Activated CD4-positive, alpha-beta T cell treated with anti-CD3 and anti-CD28 coated beads, Interleukin-10, Interleukin-2, amounts not matched to agents 100 ng/mL and 50 ng/mL, durations not matched to agents 16 hours and 8 hours (primary cell): ENCODE measurements at regions not wholly inside any gene's neighbourhood (a gene's known extent, or its start where the extent isn't known, plus 50 kb on each side); places are given as distances from the start of the nearest gene placed in this dataset.

ENCODE experiments used
- DNase-seq: peaks from one replicate; pipeline ENCODE4 v3.0.0-alpha.2; 2020

DNA sequence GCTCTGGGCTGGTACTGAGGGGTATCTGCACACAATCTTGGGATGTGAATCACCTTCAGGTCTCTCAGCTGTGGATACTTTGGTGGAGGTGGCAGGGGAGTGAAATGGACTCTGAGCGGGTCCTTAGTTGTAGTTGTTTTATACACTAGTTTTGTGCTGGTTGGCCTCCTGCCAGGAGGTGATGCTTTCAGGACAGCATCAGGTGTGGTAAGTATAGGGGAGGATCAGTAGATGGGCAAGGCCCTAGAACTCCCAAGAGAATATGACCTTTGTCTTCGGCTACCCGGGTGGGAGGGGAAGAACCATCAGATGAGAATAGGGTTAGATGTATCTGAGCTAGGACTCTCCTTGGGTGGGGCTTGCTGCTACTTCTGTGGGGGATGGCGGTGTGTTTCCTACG, 2284.3 kb upstream of the PCDH20 start:
- DNase-seq: no peak

DNA sequence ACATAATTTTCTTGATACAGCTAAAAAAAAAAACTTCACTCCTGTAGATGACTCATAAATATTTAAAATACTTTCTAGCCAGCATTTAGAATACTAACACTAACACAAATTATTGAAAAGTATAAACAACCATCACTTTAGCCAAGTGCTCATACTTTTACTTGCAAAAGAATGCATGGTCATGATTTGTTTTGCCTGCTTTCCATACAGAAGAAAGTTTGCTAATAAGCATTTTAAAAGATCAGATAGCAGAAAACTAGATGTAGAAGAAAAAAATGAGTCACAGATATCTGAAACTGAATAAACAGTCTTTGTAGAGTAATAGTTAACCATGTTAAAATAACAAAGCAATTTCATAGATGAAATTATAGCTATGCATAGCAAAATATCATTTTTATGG, 2280.4 kb upstream of the PCDH20 start:
- no peak for DNase-seq

DNA sequence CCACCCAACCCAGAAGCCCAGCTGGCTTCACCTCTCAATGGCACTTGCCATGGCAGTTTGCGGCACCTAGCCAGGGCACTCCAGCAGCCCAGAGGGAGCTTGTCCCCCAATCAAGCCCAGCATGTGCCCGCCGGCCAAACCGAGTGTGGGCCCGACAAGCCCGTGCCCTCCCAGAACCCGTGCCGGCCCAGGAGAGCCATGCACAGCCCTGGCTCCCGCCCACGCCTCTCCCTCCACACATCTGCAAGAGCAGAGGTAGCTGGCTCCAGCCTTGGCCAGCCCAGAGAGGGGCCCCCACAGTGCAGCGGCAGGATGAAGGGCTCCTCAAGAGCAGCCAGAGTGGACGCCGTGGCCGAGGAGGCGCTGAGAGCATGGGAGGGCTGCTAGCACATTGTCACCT, 2278.0 kb upstream of the PCDH20 start:
- no peak for DNase-seq

DNA sequence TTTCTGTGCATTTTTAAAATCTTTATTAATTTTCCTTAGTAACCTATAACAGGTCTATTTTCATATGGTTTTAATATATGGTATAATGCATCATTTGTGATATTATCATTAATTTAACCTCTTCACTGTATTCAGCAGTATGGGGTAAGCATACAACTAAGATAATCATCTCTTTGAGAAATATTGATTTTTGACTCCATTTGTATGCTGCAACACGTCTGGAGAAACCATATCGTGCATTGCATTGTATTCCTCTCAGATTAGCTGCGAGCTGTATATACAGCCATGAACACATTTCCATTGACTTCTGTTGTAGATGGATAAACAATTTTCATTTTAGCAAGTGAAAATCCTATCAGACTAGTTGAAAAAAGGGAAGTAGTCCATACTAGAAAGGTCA, 2275.8 kb upstream of the PCDH20 start:
- DNase-seq: no peak

DNA sequence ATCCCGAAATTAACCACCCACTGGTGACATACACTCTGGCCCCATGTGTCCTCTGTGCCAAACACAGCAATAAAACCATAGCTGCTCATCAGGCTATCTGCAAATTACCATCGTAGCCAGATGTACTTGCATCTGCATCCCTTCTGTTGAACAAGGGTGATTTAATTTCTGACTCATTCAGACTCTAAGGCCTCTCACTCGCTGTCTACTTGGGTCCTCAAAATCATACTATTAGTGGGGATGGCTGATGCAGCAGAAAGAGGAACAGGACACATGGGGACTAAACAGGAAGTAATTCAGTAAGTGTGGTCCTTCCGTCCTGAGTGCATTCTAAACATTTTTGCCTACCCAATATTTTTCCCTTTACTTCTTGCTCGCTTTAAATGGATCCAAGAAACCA, 2275.0 kb upstream of the PCDH20 start:
- no peak for DNase-seq

DNA sequence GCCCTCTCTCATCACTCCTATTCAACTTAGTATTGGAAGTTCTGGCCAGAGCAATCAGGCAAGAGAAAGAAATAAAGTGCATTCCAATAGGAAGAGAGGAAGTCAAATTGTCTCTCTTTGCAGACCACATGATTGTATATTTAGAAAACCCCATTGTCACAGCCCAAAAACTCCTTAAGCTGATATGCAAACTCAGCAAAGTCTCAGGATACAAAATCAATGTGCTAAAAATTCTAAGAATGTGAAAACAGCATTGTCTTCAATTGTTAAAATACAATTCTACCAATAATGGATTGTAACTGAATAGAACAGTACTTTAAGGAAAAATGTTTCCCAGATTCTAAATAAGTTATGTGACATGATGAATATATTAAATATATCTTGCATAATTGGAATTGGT, 2269.2 kb upstream of the PCDH20 start:
- DNase-seq: no peak

DNA sequence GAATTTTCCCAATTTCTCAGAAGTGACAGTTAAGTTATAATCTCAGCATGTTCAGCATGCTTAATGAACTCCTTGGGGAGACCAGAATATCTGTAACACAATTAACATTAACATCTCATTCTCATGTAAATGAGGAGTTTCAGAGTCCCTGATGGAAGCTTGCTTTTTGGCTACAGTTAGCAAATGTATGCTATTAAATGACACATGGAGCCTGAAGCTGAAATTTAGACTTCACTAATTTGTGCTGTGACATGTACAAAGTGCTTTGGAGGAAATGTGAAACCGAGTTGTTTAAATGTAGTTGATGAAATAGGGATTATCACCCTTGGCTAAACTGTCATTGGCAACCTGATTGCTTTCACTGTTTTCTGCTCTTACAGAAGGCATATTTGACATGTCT, 2265.1 kb upstream of the PCDH20 start:
- DNase-seq: no peak

DNA sequence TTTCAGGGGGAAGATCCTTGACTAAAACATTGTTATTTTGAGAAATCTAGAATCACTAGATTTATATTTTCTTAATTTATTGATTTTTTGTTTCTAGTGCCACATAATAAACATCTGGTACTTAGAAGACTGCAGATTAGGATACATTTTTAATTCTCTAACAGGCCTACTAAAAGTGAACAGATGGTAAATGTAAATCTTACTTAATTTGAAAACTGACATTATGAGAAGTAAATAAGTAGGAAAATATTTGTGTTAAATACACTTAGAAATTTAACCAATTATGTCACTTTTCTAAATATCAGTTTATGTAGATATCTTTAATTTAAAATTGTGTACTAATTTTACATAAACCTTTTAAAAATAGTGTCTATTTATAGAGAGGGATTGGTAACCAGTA, 2255.6 kb upstream of the PCDH20 start:
- DNase-seq: no peak

DNA sequence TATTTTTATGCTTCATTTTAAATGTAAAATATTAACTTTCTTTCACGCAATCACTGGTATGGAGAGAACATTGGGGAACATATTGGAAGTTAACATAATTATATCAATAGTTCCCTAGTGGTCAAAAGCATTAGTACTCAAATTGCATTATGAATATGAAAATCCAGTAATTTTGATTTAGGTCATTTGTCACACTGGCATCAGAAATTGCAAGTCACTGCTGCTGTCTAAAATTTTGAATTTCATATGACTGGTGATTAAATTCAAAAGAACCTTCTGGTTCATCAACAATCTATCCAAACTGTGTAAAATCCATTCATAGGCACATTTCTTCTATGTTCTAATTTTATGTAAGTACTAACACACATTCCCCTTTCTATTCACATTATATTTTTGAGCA, 2235.7 kb upstream of the PCDH20 start:
- DNase-seq: no peak

DNA sequence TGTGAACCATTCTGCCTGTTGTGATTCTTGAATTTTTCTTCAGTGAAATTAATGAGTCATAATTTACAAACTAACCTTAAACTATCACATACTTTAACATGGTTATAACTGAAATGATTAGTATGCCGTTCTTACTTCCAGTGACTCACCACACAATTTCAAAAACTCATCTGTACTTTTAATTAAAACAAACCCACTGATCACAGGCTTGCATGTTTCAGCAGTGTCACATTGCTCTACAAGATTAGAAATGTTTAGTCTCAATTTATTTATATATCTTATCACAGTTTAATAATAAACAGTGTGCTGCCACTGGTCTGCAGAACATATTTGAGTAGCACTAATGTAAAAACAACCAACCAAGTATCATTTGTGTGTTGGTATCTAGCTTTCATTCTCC, 2227.9 kb upstream of the PCDH20 start:
- no peak for DNase-seq

DNA sequence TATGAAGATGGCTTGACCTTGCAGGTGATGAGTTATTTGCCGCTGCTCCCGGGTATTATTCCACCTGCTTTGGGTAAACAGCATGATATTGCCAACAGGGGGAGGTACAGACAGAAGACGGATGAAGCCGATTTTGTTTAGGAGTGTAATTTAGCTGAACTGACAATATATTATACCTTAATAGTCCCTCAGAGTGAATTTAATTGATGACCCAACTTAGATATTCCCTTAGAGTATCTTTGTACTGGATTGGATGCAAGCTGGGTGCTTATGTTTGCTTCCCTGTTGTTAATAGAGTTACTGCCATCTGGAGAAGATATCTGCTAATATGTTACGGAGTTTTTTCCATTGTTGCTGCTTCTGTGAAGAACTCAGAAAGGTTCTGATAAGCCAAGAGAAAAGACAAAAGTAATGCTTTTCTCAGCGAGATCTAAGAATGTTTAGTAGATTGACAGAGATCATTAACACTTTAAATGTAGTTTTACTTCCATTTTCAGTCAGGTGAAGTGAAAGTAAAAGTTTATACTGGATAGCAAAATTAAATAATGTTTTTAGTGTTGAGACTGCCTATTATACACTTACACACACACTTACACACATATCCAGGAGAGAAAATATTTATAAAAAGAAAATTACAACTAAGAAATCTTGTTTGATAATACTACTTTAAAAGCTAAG, 2220.8 kb upstream of the PCDH20 start:
- DNase-seq: no peak

DNA sequence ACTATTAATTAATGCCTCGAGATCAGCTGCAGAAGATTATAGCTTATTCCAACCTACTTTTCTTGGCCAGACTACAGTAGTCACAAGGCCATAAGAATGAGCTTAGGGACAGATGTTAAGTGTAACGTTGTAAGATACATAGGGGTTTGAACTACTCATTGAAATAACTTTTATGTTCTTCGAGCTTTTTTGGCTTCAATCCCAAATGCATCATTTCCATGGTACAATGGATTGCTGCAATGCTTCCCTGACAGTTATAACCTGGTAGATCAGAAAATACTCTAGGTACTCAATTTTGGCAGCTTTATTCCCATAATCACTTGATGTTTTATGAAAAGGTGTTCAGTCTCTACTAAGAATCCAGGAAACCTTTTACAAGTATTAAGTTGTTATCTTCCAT, 2216.7 kb upstream of the PCDH20 start:
- no peak for DNase-seq

DNA sequence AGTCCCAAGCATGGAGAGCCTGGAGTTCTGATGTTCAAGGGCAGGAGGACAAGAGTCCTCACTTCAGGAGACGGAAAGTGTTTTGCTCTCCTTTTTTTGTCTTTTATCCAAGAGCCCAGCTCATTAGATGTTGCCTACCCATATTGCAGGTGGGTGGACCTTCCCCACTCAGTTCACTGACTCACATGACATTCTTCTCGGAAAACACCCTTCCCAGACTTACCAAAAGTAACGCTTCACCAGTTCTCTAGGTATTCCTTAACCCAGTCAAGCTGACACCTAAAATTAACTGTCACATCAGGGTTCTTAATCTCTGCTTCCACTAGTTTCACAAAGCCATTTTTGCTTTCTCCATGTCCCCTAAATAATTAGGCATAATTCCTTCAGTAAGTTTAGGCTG, 2215.4 kb upstream of the PCDH20 start:
- no peak for DNase-seq

DNA sequence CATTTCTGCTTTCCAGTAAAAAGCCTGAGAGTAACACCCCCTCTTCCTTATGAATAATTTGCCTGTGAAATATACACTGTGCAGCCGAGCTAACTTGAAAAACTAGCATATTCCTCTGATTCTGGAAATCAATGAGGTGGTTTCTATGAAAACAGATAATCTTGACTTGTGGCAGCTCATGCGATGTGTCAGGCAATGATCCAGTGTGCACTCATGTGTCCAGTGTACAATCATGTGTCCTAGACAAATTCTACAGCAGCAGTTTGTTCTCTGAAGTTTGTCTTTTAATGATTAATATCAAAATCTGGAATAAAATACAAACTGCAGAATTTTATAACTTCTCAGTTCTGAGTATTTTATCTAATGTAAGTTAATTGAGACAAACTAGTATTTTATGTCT, 2213.9 kb upstream of the PCDH20 start:
- DNase-seq: no peak

DNA sequence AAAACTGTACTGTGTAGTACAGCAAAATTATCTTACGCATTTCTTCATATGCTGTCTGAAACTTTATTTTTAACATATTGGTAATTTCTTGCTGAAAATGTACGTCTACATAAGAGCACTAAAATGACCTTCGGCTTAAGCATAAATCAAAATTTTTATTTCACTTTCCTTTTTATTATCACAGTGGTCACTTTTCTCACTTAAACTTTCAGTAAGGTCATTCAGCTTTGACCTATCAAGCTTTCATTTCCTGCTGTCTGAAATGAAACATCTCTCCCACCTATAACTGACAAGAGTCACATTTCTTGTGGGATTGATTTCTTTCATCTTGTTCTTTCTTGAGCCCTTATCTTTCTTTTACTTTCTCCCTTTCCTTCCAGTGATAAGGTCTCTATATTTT, 2212.7 kb upstream of the PCDH20 start:
- no peak for DNase-seq

DNA sequence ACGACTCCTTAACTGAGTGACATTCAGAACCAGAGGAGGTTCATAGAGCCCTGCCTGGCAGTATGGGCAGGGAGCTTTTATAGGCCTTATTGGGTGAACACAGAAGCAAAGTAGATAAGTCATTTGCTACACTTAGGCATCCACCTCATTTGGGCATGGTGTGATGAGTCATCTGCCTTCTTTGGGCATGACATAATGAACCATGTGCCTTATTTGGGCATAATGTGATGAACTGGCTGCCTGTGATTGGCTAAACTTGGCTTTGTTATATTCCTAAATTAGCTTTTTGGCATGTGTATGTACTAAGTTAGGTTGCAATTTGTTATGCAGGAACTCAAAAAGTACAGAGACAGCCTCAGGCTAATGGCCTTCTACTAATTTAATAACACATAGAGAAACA, 2210.2 kb upstream of the PCDH20 start:
- DNase-seq: no peak

DNA sequence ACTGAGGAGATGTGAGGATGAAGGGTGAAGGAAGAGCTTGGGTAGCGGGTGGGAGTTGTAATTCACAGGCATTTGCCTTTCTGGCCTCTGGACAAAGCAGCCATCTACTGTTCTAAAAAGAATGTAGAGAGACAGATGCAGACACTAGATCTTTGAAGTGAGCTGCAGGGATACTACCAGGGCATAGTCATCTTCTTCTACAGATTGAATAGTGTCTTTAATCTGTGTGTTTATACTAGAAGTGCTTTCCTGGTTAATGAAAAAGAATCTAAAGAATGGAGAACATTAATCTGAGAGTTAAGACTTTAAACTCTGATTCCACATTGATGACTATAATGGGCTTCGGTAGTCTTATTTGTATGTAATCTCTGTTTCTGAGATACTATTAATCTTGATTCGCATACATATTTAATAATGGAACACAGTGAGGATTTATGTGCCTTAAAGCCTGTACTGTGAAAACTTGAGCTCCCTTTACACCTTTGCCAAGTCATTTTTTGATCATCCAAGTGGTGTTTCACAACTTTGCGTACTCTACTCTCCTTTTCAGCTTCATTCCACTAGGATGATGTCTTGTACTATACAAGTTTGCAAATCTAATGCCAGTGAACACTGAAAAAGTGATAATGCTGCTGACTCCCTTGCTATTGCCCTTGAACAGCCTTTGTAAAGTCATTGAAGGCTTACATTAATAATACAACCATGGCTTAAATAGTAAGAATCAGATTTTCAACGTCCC, 2199.4 kb upstream of the PCDH20 start:
- DNase-seq: no peak

DNA sequence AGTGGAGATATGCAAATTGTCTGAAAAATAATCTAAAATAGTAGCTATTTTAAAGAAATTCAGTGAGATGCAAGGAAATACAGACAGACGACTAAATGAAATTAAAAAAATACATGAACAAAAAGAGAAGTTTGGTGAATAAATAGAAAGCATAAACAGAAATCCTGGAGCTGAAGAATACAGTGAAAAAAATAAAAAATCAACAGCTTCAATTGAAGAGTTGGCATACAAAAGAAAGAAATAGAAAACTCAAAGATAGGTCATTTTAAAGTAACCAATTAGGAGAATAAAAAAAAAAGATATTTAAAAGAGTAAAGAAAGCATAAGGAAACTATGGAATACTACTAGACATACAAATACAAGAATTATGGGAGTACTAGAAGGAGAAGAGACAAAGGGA, 2191.5 kb upstream of the PCDH20 start:
- no peak for DNase-seq

DNA sequence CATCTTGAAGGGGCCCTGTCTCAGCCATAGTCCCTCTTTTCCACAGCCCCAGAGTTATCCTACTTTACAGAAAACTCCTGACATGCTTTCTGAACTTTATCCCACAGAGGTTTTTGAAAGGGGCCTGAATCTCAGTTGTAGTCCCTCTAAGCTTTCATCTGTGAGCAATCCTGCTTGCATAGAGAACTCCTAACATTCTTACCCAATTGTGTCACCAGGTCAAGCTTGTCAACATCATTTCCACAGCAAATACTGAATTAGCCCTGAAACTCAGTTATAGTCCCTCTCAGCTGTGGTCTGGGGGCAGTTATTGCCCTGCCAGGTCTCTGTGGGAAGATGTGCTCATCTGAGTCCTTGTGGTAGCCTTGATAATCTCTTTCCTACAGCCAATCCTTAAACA, 2190.3 kb upstream of the PCDH20 start:
- DNase-seq: no peak

DNA sequence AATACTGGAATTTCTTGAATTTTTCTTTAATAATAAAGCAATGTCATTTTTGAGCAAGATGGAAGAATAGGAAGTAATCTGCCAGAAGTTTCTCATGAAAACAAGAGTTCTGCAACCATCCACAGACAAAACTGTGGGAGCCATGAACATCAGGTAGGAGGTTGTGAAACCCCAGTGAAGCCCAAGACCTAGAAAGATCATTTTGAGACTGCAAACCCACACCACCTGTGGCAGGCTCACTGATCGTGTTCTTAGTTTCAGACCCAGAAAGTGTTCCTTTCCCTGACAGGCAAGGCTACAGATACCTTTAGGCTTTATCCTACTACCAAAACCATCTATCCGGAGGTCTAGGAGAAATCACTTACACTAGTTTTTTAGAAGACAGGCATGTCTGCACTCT, 2189.8 kb upstream of the PCDH20 start:
- DNase-seq: no peak

DNA sequence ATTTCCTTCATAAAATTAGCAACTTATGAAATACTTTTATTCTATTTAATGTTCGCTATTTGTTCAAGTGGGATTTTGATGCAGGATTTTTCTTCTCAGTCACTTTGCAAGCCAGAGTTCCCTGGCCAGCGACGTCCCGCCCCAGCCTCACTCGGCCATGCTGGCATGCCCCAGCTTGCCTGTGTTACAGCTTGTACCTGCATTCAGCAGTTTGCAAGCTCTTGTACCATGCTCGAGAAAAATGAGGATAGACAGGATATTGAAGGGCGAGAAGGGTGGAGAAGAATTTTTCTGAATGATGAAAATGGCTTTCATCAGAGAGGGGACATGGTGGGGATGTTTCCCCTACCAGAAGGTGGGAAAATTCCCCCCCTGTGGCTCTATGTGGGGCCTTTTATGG, 2180.2 kb upstream of the PCDH20 start:
- no peak for DNase-seq

DNA sequence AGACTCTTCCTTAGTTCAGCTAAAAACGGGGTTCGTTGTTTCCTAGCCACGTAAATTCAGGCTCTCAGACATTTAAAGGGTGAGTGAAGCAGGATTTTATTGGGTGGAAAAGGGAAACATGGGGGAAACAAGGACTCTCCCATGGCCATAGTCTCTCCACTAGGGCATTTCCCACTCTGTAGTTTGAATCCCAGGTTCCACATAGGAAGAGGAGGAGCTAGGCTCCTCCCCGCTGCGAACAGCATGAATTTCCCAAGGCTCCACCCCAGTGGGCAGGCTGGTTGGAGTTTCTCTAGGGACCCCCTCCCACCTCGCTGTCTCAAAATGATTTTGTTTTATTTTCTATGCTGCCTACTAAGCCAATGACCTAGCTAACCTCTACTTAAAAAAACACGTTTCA, 2170.8 kb upstream of the PCDH20 start:
- no peak for DNase-seq

DNA sequence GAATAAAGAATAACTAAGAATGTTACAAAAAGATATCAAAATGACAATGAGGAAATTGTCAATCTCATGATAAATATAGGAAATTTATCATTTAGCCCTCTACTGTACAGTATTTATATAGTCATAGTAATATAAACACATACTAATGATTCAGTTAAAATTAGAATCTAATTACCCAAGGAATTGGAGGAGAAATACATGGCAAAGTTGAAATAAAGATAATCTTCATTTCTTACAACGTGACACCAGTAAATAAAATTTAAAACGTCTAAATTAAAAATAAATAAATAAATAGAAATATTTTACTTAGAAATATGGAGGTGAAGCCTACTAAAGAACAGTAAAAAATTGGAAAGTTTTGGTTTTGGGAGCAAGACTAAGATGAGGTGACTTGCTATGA, 2163.1 kb upstream of the PCDH20 start:
- DNase-seq: no peak

DNA sequence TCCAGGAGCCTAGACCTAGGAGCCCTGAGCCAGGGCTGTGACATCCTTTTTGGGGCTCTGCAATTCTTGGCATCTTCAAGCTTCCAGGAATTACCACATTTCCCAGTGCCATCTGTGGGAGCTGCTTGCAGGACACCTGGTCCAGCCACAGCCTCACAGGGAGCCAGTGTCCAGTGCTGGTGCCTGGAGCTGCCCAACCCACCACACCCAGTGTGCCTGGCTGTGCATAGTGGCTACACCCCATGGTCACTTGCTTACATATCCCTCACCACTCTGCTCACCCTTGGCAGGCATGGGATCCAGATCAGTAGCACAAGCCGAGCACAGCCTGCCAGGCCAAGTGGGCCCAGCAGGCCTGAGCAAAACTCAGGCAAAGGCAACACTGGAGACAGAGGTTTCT, 2151.4 kb upstream of the PCDH20 start:
- DNase-seq: no peak

DNA sequence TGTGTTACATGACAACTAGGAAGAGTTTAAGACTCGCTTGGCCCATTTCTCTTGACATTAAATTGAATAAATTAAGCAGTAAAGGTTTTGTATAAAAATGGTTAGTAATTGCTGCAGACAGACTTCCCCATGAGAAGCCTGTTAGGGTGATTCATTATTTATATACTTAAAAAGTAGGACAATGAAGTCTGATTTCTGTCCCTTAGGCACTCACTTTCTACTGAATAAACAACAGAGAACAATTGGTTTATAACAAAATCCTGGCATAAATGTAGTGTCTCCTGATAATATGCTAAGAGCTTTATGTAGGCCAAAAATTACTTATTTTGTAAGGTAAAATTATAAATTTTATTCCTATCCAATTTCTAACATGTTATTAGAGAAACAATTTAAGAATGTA, 2138.5 kb upstream of the PCDH20 start:
- DNase-seq: no peak
